Activated CD8-positive, alpha-beta T cell treated with anti-CD3 and anti-CD28 coated beads for 36 hours (primary cell): ENCODE measurements at regions not wholly inside any gene's neighbourhood (a gene's known extent, or its start where the extent isn't known, plus 50 kb on each side); places are given as distances from the start of the nearest gene placed in this dataset.

Experiments used
- ATAC-seq: fragments of 200-7000 bp; cut with Tn5 transposase; one replicate; pipeline ENCODE4 v1.10.0; 2021; ENCODE audit warnings: mild to moderate bottlenecking, moderate library complexity
- CTCF ChIA-PET: fragments of 350-600 bp; sonication (Branson Sonifier 250); formaldehyde crosslinking; loops from one replicate; lab custom pipeline; 2021; ENCODE audit warnings: antibody characterized with exemption; lab: Charles Lee
- POLR2A ChIA-PET: fragments of 350-600 bp; sonication (Branson Sonifier 250); formaldehyde crosslinking; loops from one replicate; lab custom pipeline; 2021; ENCODE audit warnings: antibody characterized with exemption; lab: Charles Lee
- DNase-seq: peaks from one replicate; pipeline ENCODE4 v3.0.0-alpha.2; 2020
- H3K27ac Mint-ChIP-seq: one replicate; pipeline ENCODE4 v1.8.0; 2021; ENCODE audit warnings: mild to moderate bottlenecking, mixed read lengths
- H3K27me3 Mint-ChIP-seq: one replicate; pipeline ENCODE4 v1.8.0; 2021; ENCODE audit warnings: mixed read lengths
- H3K36me3 Mint-ChIP-seq: one replicate; pipeline ENCODE4 v1.8.0; 2021; ENCODE audit warnings: low read depth, mixed read lengths
- H3K4me1 Mint-ChIP-seq: one replicate; pipeline ENCODE4 v1.8.0; 2021; ENCODE audit warnings: low read depth, mixed read lengths
- H3K4me3 Mint-ChIP-seq: one replicate; pipeline ENCODE4 v1.8.0; 2021; ENCODE audit warnings: mild to moderate bottlenecking, moderate library complexity, mixed read lengths
- H3K9me3 Mint-ChIP-seq: one replicate; pipeline ENCODE4 v1.8.0; 2021; ENCODE audit warnings: mixed read lengths
- CTCF ChIP-seq: fragments of 200-600 bp; IDR thresholded peaks from one replicate; pipeline ENCODE4 v1.8.0; 2022; ENCODE audit warnings: antibody characterized with exemption, mild to moderate bottlenecking
- intact Hi-C: fragments of 100-400 bp; cut with micrococcal nuclease; formaldehyde crosslinking; loops from one replicate; pipeline ENCODE4 v1.10.0; 2022

- no peak for ATAC-seq
- H3K27me3 Mint-ChIP-seq = peaks cover 22% of the 10 kb centered on the region
- intact Hi-C loops = no loop called here
Observed at GRCh38 chr14:95765051-95765450, 51.1 kb upstream of the TCL1A start.

GRCh38 chr14:95763875-95764274 is 50.0 kb upstream of the TCL1A start:
- H3K9me3 Mint-ChIP-seq = no peaks in the 10 kb centered on the region
- no peak overlapping the region for H3K4me3 Mint-ChIP-seq
- ATAC-seq (no peak), DNase-seq (no peak)
- H3K27me3 Mint-ChIP-seq = peaks cover 23% of the 10 kb centered on the region
- ChIA-PET CTCF (interaction anchor here (3.0 kb wide), 1 partner anchor 10 kb away, joined by 8 read pairs; no protein-coding TSS in a partner anchor), POLR2A (no interaction called here)
- intact Hi-C loops = no loop called here
- no peaks in the 10 kb centered on the region for H3K36me3 Mint-ChIP-seq
- no peak for TF ChIP-seq CTCF
- H3K4me1 Mint-ChIP-seq = no peaks in the 10 kb centered on the region
- no peak overlapping the region for H3K27ac Mint-ChIP-seq

More at GRCh38 chr14:95765051-95765450, 51.1 kb upstream of the TCL1A start:
- no peak overlapping the region for H3K4me3 Mint-ChIP-seq
- H3K36me3 Mint-ChIP-seq = no peaks in the 10 kb centered on the region
- DNase-seq = no peak
- H3K27ac Mint-ChIP-seq = no peak overlapping the region
- no peaks in the 10 kb centered on the region for H3K4me1 Mint-ChIP-seq
- H3K9me3 Mint-ChIP-seq = no peaks in the 10 kb centered on the region
- TF ChIP-seq CTCF = no peak
- ChIA-PET CTCF (interaction anchor here (3.0 kb wide), 1 partner anchor 9 kb away, joined by 8 read pairs; no protein-coding TSS in a partner anchor), POLR2A (no interaction called here)
